ENCODE measurements at regions not wholly inside any gene's neighbourhood (a gene's known extent, or its start where the extent isn't known, plus 50 kb on each side); places are given as distances from the start of the nearest gene placed in this dataset.

DNA sequence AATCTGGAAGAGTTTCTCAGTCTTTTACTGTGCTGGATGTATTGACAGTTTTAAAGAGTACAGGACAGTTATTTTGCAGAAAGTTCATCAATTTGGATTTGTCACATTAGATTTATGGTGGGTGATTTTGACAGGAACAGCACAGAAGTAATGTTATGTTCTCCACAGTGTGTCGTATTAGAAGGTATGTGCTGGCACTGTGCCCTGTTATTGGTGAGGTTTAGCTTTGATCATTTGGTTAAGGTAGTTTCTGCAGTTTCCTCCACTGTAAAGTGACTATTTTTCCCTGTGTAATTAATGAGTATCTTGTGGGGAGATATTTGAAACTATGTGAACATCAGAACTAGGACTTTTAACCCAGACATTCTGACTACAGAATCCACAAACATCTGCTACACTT lies 308.5 kb upstream of the TBX3 start:
- no peak for DNase-seq
- 59 to 85% methylated on average over 1 of the region's 1 CpG for WGBS, 2 donors
- TF ChIP-seq CTCF (IDR thresholded peaks at IDR 0.05; ENCODE audit: control extremely low read depth, extremely low read depth): no peak
- H3K27me3 ChIP-seq (ENCODE audit: control insufficient read depth in 3 of 3, insufficient read depth in 3 of 3, low read length in 2 of 3): no peaks in the 10 kb centered on the region
- H3K36me3 ChIP-seq (ENCODE audit: control insufficient read depth in 4 of 4, insufficient read depth in 4 of 4, low read length in 4 of 4): no peaks in the 10 kb centered on the region
- H3K9ac ChIP-seq (ENCODE audit: insufficient read depth in 1 of 2, low read length in 2 of 2): no peak overlapping the region
- H3K27ac ChIP-seq (ENCODE audit: low read depth in 1 of 2, low read length in 1 of 2): no peak overlapping the region
- no peak for ATAC-seq (ENCODE audit: insufficient read depth, low FRiP score)
- peaks cover 0 to 37% (median 0%) of the 10 kb centered on the region in 5 donors for H3K4me1 ChIP-seq (ENCODE audit: control insufficient read depth in 5 of 5, insufficient read depth in 5 of 5, low read length in 5 of 5)
- no peak overlapping the region for H3K4me3 ChIP-seq
- peaks cover 0 to 9% (median 2%) of the 10 kb centered on the region in 4 donors for H3K9me3 ChIP-seq (ENCODE audit: control insufficient read depth in 4 of 4, insufficient read depth in 3 of 4, low read length in 3 of 4)

- Histone ChIP-seq H3K9ac (ENCODE audit: insufficient read depth in 1 of 2, low read length in 2 of 2) (no peak overlapping the region), H3K36me3 (ENCODE audit: control insufficient read depth in 4 of 4, insufficient read depth in 4 of 4, low read length in 4 of 4) (no peaks in the 10 kb centered on the region), H3K27ac (ENCODE audit: low read depth in 1 of 2, low read length in 1 of 2) (no peak overlapping the region), H3K4me1 (ENCODE audit: control insufficient read depth in 5 of 5, insufficient read depth in 5 of 5, low read length in 5 of 5) (peaks cover 0 to 36% (median 0%) of the 10 kb centered on the region in 5 donors), H3K4me3 (no peak overlapping the region), H3K9me3 (ENCODE audit: control insufficient read depth in 4 of 4, insufficient read depth in 3 of 4, low read length in 3 of 4) (peaks cover 0 to 1% (median 0%) of the 10 kb centered on the region in 4 donors), H3K27me3 (ENCODE audit: control insufficient read depth in 3 of 3, insufficient read depth in 3 of 3, low read length in 2 of 3) (no peaks in the 10 kb centered on the region)
- WGBS, 2 donors: 88 to 89% methylated on average over 4 of the region's 4 CpGs
- ATAC-seq (ENCODE audit: insufficient read depth, low FRiP score) (no peak), DNase-seq (peak in 1 of 3 donors; percentile 40)
- TF ChIP-seq CTCF (IDR thresholded peaks at IDR 0.05; ENCODE audit: control extremely low read depth, extremely low read depth): no peak
Measured at GRCh38 chr12:114990381-114990780, 306.4 kb upstream of the TBX3 start.

DNA sequence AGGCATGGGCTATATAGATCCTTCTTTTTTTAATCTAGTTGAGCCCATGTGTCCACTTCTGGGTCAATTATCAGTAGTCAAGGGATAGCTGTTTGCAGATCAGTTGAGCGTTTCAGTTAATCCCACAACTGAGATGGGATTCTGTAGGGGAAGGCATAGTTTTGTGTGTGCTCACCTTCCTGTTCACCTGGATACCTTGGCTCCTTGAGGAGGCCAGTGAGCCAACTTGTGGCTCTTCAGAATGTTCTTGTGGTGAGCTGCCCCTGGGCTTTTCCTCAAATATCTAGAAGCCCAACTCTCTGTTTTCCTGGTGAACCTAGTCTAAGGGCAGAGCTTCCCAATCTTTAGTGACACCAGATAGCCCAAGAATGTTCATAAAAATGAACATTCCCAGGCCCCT lies 302.9 kb upstream of the TBX3 start:
- ATAC-seq (ENCODE audit: insufficient read depth, low FRiP score): no peak
- 83 to 90% methylated on average over 1 of the region's 1 CpG for WGBS, 2 donors
- no peak overlapping the region for H3K4me3 ChIP-seq
- no peak for TF ChIP-seq CTCF (IDR thresholded peaks at IDR 0.05; ENCODE audit: control extremely low read depth, extremely low read depth)
- H3K9me3 ChIP-seq (ENCODE audit: control insufficient read depth in 4 of 4, insufficient read depth in 3 of 4, low read length in 3 of 4): peaks cover 0 to 4% (median 0%) of the 10 kb centered on the region in 4 donors
- peaks cover 0 to 11% (median 0%) of the 10 kb centered on the region in 5 donors for H3K4me1 ChIP-seq (ENCODE audit: control insufficient read depth in 5 of 5, insufficient read depth in 5 of 5, low read length in 5 of 5)
- DNase-seq: no peak
- H3K27me3 ChIP-seq (ENCODE audit: control insufficient read depth in 3 of 3, insufficient read depth in 3 of 3, low read length in 2 of 3): no peaks in the 10 kb centered on the region
- H3K36me3 ChIP-seq (ENCODE audit: control insufficient read depth in 4 of 4, insufficient read depth in 4 of 4, low read length in 4 of 4): no peaks in the 10 kb centered on the region
- no peak overlapping the region for H3K27ac ChIP-seq (ENCODE audit: low read depth in 1 of 2, low read length in 1 of 2)
- H3K9ac ChIP-seq (ENCODE audit: insufficient read depth in 1 of 2, low read length in 2 of 2): no peak overlapping the region

DNA sequence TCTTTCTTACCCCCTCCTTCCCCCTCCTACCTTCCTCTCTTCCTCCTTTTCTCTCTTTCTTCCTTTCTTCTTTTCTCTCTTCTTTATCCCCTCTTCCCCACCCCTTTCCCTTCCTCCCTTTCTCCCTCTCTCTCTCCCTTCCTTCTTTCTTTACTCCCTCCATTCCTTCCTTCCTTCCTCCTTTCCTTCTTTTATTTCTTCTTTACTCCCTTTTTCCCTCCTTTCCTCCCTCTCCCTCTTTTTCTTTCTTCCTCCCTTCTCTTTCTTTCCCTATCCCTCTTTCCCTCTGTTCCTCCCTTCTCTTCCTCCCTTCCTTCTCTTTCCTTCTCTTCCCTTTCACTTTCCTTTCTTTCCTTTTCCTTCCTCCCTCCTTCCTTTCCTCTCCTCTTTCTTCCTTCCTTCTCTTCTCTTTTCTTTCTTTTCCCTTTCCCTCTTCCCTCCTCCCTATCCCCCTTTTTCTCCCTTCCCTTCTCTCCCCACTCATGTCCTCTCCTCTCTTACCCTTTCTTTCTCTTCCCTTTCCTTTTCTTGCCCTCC lies 302.3 kb upstream of the TBX3 start:
- DNase-seq (no peak), ATAC-seq (ENCODE audit: insufficient read depth, low FRiP score) (no peak)
- Histone ChIP-seq H3K27me3 (ENCODE audit: control insufficient read depth in 3 of 3, insufficient read depth in 3 of 3, low read length in 2 of 3) (no peaks in the 10 kb centered on the region), H3K27ac (ENCODE audit: low read depth in 1 of 2, low read length in 1 of 2) (no peak overlapping the region), H3K4me1 (ENCODE audit: control insufficient read depth in 5 of 5, insufficient read depth in 5 of 5, low read length in 5 of 5) (peaks cover 0 to 11% (median 0%) of the 10 kb centered on the region in 5 donors), H3K9me3 (ENCODE audit: control insufficient read depth in 4 of 4, insufficient read depth in 3 of 4, low read length in 3 of 4) (peaks cover 0 to 4% (median 0%) of the 10 kb centered on the region in 4 donors), H3K36me3 (ENCODE audit: control insufficient read depth in 4 of 4, insufficient read depth in 4 of 4, low read length in 4 of 4) (no peaks in the 10 kb centered on the region), H3K4me3 (no peak overlapping the region), H3K9ac (ENCODE audit: insufficient read depth in 1 of 2, low read length in 2 of 2) (no peak overlapping the region)
- no peak for TF ChIP-seq CTCF (IDR thresholded peaks at IDR 0.05; ENCODE audit: control extremely low read depth, extremely low read depth)
